ENCODE measurements at regions not wholly inside any gene's neighbourhood (a gene's known extent, or its start where the extent isn't known, plus 50 kb on each side); places are given as distances from the start of the nearest gene placed in this dataset.

DNA sequence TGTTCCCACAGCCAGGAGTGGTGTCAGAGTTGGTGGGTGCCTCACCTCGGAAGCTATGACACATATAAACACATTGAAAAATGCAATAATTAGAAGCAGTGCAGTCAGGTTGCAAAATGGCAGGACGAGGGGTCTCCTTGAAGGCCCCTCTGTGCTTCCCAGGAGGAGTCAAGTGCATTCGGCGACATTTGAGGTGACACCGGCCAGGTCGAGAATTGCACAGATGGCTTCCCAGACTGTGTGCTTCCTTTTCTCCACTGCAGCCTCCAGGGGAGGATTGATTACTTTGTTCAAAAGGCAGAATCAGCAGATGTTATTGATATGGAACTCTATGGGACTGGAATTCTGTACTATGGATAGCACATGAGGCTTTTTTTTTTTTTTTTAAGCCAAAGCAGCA is 163.2 kb downstream of the MINAR1 start:
- TF ChIP-seq, protein P1, sequence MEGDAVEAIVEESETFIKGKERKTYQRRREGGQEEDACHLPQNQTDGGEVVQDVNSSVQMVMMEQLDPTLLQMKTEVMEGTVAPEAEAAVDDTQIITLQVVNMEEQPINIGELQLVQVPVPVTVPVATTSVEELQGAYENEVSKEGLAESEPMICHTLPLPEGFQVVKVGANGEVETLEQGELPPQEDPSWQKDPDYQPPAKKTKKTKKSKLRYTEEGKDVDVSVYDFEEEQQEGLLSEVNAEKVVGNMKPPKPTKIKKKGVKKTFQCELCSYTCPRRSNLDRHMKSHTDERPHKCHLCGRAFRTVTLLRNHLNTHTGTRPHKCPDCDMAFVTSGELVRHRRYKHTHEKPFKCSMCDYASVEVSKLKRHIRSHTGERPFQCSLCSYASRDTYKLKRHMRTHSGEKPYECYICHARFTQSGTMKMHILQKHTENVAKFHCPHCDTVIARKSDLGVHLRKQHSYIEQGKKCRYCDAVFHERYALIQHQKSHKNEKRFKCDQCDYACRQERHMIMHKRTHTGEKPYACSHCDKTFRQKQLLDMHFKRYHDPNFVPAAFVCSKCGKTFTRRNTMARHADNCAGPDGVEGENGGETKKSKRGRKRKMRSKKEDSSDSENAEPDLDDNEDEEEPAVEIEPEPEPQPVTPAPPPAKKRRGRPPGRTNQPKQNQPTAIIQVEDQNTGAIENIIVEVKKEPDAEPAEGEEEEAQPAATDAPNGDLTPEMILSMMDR (IDR thresholded peaks at IDR 0.05; ENCODE audit: low read depth, low read length, missing input control): no peak
- TF ChIP-seq TAF1 (conservative IDR thresholded peaks at IDR 0.05) (no peak), EGR1 (IDR thresholded peaks at IDR 0.05; ENCODE audit: low read depth in 2 of 2) (no peak), JUND (IDR thresholded peaks at IDR 0.05) (no peak), FOXA1 (IDR thresholded peaks at IDR 0.05) (no peak), RAD21 (IDR thresholded peaks at IDR 0.05) (no peak), GABPA (IDR thresholded peaks at IDR 0.05 in 1 of 2, conservative IDR thresholded peaks at IDR 0.05 in 1 of 2) (no peak), HNF4A (conservative IDR thresholded peaks at IDR 0.05) (no peak), NR2F2 (IDR thresholded peaks at IDR 0.05) (no peak), YY1 (IDR thresholded peaks at IDR 0.05) (no peak)
- TF ChIP-seq, protein P2, sequence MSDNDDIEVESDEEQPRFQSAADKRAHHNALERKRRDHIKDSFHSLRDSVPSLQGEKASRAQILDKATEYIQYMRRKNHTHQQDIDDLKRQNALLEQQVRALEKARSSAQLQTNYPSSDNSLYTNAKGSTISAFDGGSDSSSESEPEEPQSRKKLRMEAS (IDR thresholded peaks at IDR 0.05): no peak
- TF ChIP-seq, protein P3, sequence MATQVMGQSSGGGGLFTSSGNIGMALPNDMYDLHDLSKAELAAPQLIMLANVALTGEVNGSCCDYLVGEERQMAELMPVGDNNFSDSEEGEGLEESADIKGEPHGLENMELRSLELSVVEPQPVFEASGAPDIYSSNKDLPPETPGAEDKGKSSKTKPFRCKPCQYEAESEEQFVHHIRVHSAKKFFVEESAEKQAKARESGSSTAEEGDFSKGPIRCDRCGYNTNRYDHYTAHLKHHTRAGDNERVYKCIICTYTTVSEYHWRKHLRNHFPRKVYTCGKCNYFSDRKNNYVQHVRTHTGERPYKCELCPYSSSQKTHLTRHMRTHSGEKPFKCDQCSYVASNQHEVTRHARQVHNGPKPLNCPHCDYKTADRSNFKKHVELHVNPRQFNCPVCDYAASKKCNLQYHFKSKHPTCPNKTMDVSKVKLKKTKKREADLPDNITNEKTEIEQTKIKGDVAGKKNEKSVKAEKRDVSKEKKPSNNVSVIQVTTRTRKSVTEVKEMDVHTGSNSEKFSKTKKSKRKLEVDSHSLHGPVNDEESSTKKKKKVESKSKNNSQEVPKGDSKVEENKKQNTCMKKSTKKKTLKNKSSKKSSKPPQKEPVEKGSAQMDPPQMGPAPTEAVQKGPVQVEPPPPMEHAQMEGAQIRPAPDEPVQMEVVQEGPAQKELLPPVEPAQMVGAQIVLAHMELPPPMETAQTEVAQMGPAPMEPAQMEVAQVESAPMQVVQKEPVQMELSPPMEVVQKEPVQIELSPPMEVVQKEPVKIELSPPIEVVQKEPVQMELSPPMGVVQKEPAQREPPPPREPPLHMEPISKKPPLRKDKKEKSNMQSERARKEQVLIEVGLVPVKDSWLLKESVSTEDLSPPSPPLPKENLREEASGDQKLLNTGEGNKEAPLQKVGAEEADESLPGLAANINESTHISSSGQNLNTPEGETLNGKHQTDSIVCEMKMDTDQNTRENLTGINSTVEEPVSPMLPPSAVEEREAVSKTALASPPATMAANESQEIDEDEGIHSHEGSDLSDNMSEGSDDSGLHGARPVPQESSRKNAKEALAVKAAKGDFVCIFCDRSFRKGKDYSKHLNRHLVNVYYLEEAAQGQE (IDR thresholded peaks at IDR 0.05): no peak

Measured in liver (tissue), 3 donors.